Lower leg skin (tissue), 3 donors: ENCODE measurements at regions not wholly inside any gene's neighbourhood (a gene's known extent, or its start where the extent isn't known, plus 50 kb on each side); places are given as distances from the start of the nearest gene placed in this dataset.

Source experiments
- CTCF ChIP-seq, 3 donors: fragments of 450-650 bp; IDR thresholded peaks; one replicate each; pipeline ENCODE4 v1.5.1; 2016; ENCODE audit warnings: antibody characterized with exemption in 3 of 3, mild to moderate bottlenecking in 3 of 3, moderate library complexity in 2 of 3
- POLR2A ChIP-seq, 2 donors: fragments of 450-650 bp; IDR thresholded peaks; one replicate each; pipeline ENCODE4 v1.6.1; 2016 to 2017; ENCODE audit warnings: antibody characterized with exemption in 2 of 2, mild to moderate bottlenecking in 1 of 2, moderate library complexity in 1 of 2

GRCh38 chr6:113006494-113006893, 659.4 kb downstream of the RFPL4B start:
- TF ChIP-seq CTCF (IDR thresholded peaks at IDR 0.05) (no peak), POLR2A (IDR thresholded peaks at IDR 0.05) (no peak)
